Urothelium cell line (cell line): ENCODE measurements at regions not wholly inside any gene's neighbourhood (a gene's known extent, or its start where the extent isn't known, plus 50 kb on each side); places are given as distances from the start of the nearest gene placed in this dataset.

Experiments
- DNase-seq: peaks from one replicate; pipeline ENCODE4 v3.0.0; 2011; ENCODE audit warnings: low spot score, mixed read lengths
- FAIRE-seq: peaks from 2 replicates; lab custom pipeline; 2011; peaks lifted over from hg19 to GRCh38; lab: Jason Lieb, UNC

- DNase-seq (no peak), FAIRE-seq (no peak)
Observed at GRCh38 chr4:112845386-112845785, 204.1 kb upstream of the ANK2 start.

GRCh38 chr4:112847045-112847444 is 202.4 kb upstream of the ANK2 start:
- no peak for DNase-seq
- FAIRE-seq, result no peak

GRCh38 chr4:112847781-112848180 is 201.7 kb upstream of the ANK2 start:
- DNase-seq, result no peak
- no peak for FAIRE-seq

DNA sequence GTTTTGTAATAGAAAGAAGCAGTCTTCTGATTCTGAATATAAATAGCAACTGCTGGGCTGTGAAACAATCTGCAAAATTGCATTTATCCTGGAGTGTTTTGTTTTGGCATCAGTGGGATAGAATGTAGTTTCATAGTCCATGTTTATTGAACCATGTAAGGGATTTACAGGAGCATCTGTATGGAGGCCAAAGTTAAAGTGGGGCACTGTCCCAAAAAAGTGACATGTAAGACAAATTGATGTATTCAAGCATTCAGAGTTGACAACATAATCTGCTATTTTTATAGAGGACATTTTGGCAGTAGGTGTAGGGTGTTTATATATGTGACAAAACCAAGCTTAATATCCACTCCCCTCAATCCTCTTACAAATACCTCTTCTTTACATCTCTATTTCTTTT is 200.5 kb upstream of the ANK2 start:
- DNase-seq (no peak), FAIRE-seq (no peak)

- DNase-seq (no peak), FAIRE-seq (no peak)
Observed at GRCh38 chr4:112852601-112853000, 196.9 kb upstream of the ANK2 start.

- peak; percentile 40 for FAIRE-seq
- no peak for DNase-seq
Observed at GRCh38 chr4:112853662-112854256, 195.7 kb upstream of the ANK2 start.

DNA sequence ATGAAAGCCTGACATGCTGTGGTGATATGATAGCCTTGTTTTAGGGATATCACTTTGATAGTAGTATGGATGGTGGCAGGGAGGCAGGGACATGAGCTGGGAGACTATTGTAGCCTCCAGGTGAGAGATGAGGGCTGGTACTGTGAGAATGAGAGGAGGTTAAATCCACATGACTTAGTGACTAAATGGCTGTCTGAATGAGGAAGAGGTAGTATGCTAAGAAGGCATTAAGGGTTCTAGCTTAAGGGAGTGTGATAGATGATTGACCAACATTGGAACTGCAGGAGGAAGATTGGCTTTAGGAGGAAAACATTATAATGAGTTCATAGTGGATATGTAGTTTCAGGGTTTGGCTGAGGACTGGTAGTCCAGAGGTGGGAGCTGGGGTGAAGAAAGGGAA is 195.0 kb upstream of the ANK2 start:
- FAIRE-seq (no peak), DNase-seq (no peak)

GRCh38 chr4:112855058-112855457 is 194.4 kb upstream of the ANK2 start:
- FAIRE-seq, result no peak
- DNase-seq, result no peak

GRCh38 chr4:112857461-112857860 is 192.0 kb upstream of the ANK2 start:
- DNase-seq, result peak; percentile 72
- FAIRE-seq, result peak; percentile 70

DNA sequence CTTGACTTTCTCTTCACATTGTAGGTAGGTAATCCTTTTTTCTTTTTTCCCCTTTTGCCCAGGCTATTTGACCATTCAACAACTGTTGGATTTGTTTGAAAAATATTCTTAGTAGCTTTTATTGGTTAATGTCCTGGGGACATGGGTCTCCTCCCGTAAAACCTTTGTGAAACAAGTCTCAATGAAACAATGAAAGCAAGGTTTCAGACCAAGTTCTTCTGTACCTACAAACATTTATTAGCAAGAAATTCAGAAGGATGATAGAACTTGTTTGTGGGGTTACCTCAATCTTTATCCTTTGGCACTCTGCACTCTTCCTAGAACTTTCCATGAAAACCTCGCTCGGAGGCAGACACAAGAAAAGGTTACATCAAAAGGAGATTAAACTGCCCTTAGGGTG is 190.7 kb upstream of the ANK2 start:
- FAIRE-seq (no peak), DNase-seq (no peak)

DNA sequence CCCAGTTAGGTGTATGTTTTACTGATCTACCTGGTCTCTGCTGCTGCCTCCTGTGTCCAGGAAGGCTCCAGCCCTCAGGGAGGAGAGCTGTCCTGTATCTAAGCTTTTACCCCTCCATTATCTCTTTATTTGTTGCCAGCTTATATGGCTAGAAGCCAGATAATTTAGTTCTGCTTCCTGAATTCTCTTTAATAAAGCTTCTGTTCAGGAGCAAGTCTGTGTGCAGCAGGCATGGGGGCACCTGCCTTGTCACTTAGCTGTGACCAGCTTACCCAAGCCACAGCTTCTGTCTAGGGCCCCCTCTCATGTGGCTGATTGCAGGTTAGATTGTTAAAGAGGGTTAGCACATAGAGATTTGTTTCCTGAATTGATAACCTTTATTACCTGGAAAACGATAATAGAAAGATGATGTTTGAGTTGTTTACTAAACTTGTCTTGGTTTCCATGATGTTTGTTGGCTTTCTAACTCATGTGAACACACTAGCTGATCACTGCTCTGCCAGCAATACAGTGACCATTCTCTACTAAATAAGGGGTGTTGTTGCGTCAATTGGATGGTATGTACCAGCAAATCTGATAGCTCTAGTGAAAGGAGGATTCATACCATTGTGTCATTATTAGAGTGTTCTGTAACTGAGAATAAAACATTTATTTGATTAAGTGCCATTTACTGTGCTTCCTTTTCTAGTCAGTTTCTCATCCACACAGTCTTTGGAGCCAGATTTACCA is 189.8 kb upstream of the ANK2 start:
- DNase-seq (no peak), FAIRE-seq (no peak)

DNA sequence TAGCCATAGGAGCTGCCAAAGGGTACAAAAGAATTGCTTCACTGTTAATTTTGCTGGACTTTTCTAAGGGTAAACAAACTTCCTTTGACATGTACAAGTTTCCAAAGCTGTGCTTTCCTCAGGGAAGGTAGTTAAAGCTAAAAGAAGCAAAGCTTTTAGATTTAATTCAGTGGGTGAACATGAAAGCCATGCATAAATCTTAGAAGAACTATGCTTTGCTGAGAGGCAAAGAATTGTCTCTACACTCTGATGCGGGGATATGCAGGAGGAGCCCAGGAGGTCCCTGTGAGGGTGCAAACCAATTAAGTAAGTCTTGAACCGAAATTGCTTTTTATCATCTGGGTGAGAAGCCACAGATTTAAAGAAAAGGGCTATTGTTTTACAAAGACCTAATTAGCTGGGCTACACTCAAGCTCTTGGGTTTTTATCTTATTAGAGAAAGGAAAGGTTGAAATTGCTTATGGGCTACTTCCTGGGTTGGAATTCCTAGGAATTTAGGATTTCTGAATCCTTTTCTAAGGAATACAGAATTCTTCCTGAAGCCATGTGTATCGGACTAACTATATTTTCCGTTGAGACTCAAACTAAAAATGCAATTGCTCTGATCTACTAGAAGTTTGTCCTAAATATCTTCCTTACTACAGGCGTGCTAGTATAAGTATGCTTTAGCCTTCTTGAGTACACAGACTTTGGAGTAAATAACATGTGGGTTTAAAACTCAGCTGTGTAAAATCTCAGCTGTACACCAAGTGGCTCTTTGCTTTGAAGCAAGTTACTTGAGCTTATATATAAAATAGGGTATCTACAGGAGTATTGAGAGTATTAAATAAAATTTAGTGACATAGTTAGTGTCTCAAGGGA is 188.4 kb upstream of the ANK2 start:
- no peak for FAIRE-seq
- no peak for DNase-seq

- DNase-seq, result no peak
- no peak for FAIRE-seq
Observed at GRCh38 chr4:112861691-112862674, 187.5 kb upstream of the ANK2 start.

DNA sequence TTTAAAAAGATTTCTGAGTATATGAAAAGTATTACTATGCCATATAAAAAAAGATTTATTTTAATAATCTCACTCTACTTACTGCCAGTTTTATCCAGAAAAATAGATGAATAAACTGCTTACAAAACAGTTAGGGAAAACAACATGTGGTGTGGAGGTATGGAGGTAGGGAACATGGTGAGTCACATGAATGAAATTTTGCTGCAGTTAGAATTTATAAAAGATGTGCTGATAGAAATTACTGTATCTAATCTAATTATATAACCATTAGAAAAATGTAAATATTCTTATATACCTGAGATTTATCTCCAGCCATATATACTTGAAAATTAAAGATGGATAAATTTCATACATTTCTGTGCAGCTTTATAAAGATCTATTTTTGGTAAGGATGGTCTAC is 184.0 kb upstream of the ANK2 start:
- DNase-seq, result no peak
- FAIRE-seq, result no peak

- DNase-seq, result no peak
- no peak for FAIRE-seq
Observed at GRCh38 chr4:112876316-112876715, 173.1 kb upstream of the ANK2 start.

DNA sequence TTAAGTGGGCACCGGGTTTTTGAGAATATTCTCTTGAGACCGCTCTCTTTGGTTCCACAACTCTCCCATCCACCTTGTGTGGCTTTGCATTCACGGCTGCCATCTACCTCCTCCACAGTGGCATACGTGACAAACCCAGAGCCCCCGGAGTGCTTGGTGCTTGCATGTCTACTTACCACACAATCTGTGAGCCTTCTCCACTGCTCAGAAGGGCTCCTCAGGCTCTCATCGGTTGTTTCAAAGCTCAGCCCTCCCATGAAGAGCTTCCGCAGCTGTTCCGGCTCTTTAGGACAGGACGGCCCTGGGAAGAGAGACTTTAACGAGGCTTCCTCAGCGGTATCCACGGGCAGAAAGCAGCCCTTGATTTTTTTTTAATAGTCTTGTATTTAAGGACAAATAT is 167.6 kb upstream of the ANK2 start:
- no peak for DNase-seq
- FAIRE-seq, result no peak

DNA sequence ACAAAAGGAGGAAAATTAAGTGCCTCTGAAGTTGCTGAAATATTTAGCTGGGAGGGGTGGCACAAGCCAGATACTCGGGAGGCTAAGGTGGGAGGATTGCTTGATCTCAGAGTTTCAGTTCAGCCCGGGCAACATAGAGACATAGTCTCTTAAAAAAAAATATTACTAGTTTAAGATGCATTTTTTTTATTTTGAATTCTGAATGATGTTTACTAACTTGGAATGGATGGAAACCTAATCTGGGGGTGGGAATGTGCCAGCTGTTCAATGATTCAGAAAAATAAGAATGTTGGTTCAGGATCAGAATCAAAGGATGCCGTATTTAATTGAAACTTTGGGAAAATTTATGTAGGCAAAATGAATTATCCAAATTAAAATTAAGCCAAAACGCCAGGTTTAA is 167.2 kb upstream of the ANK2 start:
- no peak for DNase-seq
- no peak for FAIRE-seq

DNA sequence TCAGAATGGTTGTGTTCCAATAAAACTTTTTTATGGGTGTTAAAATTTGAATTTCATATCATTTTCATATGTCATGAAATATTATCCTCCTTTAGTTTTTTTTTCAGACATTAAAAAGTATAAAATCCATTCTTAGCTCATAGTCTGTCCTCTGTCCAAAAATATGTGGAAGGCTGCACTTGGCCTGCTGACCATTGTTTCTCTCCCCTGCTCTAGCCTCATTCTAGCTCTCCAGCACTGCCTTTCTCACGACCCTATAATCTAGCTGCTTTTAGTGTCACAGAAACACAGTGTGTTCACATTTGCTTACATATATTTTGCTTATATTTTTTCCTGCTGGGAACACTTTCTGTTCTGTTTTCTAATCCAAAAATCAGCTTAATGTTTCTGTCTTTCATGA is 165.0 kb upstream of the ANK2 start:
- FAIRE-seq, result no peak
- no peak for DNase-seq

DNA sequence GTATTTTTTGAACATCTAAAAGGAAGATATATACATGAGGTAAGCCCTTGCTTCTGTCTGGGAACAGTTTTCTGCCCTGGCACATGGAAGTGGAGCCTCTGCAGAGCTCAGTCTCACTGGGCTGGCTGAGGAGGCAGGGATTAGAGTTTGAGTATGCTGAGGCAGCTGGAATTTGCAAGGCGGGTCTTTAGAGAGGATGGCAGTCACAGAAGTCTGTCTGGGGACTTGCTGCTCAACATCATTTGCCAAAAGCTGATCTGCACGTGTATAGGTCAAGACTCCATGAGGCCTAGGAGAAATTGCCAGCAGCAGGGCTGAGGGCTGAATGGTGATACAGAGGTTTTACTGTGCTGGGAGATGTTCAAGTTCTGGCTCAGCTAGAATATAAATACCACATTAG is 163.6 kb upstream of the ANK2 start:
- no peak for DNase-seq
- FAIRE-seq, result no peak

GRCh38 chr4:112888622-112889021 is 160.8 kb upstream of the ANK2 start:
- FAIRE-seq, result peak; percentile 5
- DNase-seq, result no peak

DNA sequence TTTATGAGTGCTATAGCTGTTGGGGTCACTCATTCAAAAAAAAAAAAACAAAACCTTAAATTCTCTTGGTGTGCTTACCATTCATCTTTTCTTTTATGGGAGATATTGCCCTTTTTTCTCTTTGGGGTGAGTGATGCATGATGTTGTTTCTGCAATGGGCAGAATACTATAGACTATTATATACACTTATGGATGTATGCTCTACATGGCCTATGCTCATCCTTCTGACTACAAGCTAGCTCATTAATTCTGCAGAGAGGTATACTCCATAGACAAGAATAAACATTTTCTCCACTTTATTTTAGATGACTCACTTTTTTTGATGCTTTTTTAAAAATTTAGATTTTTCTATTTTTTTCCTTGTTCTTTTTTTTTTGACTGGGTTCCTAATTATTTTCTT is 160.3 kb upstream of the ANK2 start:
- no peak for DNase-seq
- no peak for FAIRE-seq
